ENCODE measurements at regions not wholly inside any gene's neighbourhood (a gene's known extent, or its start where the extent isn't known, plus 50 kb on each side); places are given as distances from the start of the nearest gene placed in this dataset.

- TF ChIP-seq POLR2A (IDR thresholded peaks at IDR 0.05): no peak
- no peak for TF ChIP-seq CTCF (IDR thresholded peaks at IDR 0.05 in 4 of 5, conservative IDR thresholded peaks at IDR 0.05 in 1 of 5)
- Histone ChIP-seq H3K9me3 (no peaks in the 10 kb centered on the region), H3K27me3 (no peaks in the 10 kb centered on the region), H3K4me3 (no peak overlapping the region), H3K27ac (no peak overlapping the region), H3K36me3 (no peaks in the 10 kb centered on the region), H3K4me1 (no peaks in the 10 kb centered on the region)
- no peak for DNase-seq
- in situ Hi-C loops (cut with MboI; ENCODE audit: low sequenced_read_pairs in 4 of 4) (no loop called here), intact Hi-C loops (cut with DNase I; ENCODE audit: low total_unique reads) (no loop called here)
- no peak for ATAC-seq
These were observed 247.9 kb upstream of the HAND2 start for GRCh38 chr4:173777921-173778320.

- TF ChIP-seq POLR2A (IDR thresholded peaks at IDR 0.05) (no peak), CTCF (IDR thresholded peaks at IDR 0.05 in 4 of 5, conservative IDR thresholded peaks at IDR 0.05 in 1 of 5) (no peak)
- Histone ChIP-seq H3K27ac (no peak overlapping the region), H3K4me1 (no peaks in the 10 kb centered on the region), H3K27me3 (no peaks in the 10 kb centered on the region), H3K4me3 (no peak overlapping the region), H3K9me3 (no peaks in the 10 kb centered on the region), H3K36me3 (no peaks in the 10 kb centered on the region)
- in situ Hi-C loops (cut with MboI; ENCODE audit: low sequenced_read_pairs in 4 of 4) (no loop called here), intact Hi-C loops (cut with DNase I; ENCODE audit: low total_unique reads) (no loop called here)
- DNase-seq (no peak), ATAC-seq (no peak)
These were observed 247.4 kb upstream of the HAND2 start for GRCh38 chr4:173777421-173777820.

- TF ChIP-seq CTCF (IDR thresholded peaks at IDR 0.05 in 4 of 5, conservative IDR thresholded peaks at IDR 0.05 in 1 of 5) (no peak), POLR2A (IDR thresholded peaks at IDR 0.05) (no peak)
- in situ Hi-C loops (cut with MboI; ENCODE audit: low sequenced_read_pairs in 4 of 4): no loop called here
- Histone ChIP-seq H3K27ac (no peak overlapping the region), H3K36me3 (no peaks in the 10 kb centered on the region), H3K27me3 (no peaks in the 10 kb centered on the region), H3K9me3 (no peaks in the 10 kb centered on the region), H3K4me3 (no peak overlapping the region), H3K4me1 (no peaks in the 10 kb centered on the region)
- no peak for DNase-seq
- intact Hi-C loops (cut with DNase I; ENCODE audit: low total_unique reads): no loop called here
- ATAC-seq: no peak
These were observed 239.5 kb upstream of the HAND2 start for GRCh38 chr4:173769568-173769967.

- no peaks in the 10 kb centered on the region for H3K36me3 ChIP-seq
- H3K9me3 ChIP-seq: no peaks in the 10 kb centered on the region
- DNase-seq: no peak
- in situ Hi-C loops (cut with MboI; ENCODE audit: low sequenced_read_pairs in 4 of 4) (no loop called here), intact Hi-C loops (cut with DNase I; ENCODE audit: low total_unique reads) (no loop called here)
- H3K4me1 ChIP-seq: no peaks in the 10 kb centered on the region
- no peak overlapping the region for H3K4me3 ChIP-seq
- H3K27me3 ChIP-seq: no peaks in the 10 kb centered on the region
- no peak overlapping the region for H3K27ac ChIP-seq
- no peak for ATAC-seq
- TF ChIP-seq POLR2A (IDR thresholded peaks at IDR 0.05) (no peak), CTCF (IDR thresholded peaks at IDR 0.05 in 4 of 5, conservative IDR thresholded peaks at IDR 0.05 in 1 of 5) (no peak)
These were observed 237.6 kb upstream of the HAND2 start for GRCh38 chr4:173767650-173768049.

- H3K27me3 ChIP-seq: no peaks in the 10 kb centered on the region
- DNase-seq (no peak), ATAC-seq (no peak)
- intact Hi-C loops (cut with DNase I; ENCODE audit: low total_unique reads): no loop called here
- TF ChIP-seq POLR2A (IDR thresholded peaks at IDR 0.05) (no peak), CTCF (IDR thresholded peaks at IDR 0.05 in 4 of 5, conservative IDR thresholded peaks at IDR 0.05 in 1 of 5) (no peak)
- H3K9me3 ChIP-seq: no peaks in the 10 kb centered on the region
- H3K36me3 ChIP-seq: no peaks in the 10 kb centered on the region
- in situ Hi-C loops (cut with MboI; ENCODE audit: low sequenced_read_pairs in 4 of 4): no loop called here
- H3K4me3 ChIP-seq: no peak overlapping the region
- no peaks in the 10 kb centered on the region for H3K4me1 ChIP-seq
- no peak overlapping the region for H3K27ac ChIP-seq
These were observed 236.2 kb upstream of the HAND2 start for GRCh38 chr4:173766171-173766600.
